ENCODE measurements at regions not wholly inside any gene's neighbourhood (a gene's known extent, or its start where the extent isn't known, plus 50 kb on each side); places are given as distances from the start of the nearest gene placed in this dataset.

DNA sequence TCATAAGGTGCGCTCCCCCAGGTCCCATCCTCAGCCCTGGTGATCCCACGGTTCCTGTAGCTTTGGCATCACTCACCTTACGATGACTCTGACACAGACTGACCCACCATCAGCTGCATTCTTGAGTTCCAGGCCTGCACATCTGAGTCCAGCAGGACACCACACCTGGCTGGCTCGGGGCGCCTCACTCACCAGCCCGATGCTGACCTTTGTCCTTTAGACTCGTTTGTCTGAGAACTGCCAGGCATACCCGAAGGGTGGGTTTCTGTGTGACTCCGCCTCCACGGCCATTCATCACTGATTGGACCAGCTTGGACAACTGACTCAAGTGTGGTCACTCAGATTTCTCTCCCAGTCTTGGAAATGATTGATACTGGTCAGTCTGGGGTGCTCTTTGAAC, 129.4 kb upstream of the CSF3R start:
- Histone ChIP-seq H3K27ac (ENCODE audit: low read depth, low read length) (no peak overlapping the region), H3K4ac (replicated peaks; ENCODE audit: insufficient read length, low read depth, low read length) (no peak overlapping the region), H3K79me2 (ENCODE audit: control insufficient read depth in 1 of 2, insufficient read depth in 2 of 2, low read length in 2 of 2) (no peaks in the 10 kb centered on the region), H3K36me3 (ENCODE audit: control insufficient read depth in 2 of 4, insufficient read depth in 4 of 4, low read length in 3 of 4) (no peaks in the 10 kb centered on the region), H3K27me3 (replicated peaks in 1 of 4; ENCODE audit: control insufficient read depth in 3 of 4, extremely low read depth in 1 of 4, insufficient read depth in 3 of 4, low read length in 3 of 4) (no peaks in the 10 kb centered on the region), H2BK12ac (ENCODE audit: low read depth, low read length) (no peak overlapping the region), H3K9ac (replicated peaks in 1 of 4; ENCODE audit: extremely low read depth in 1 of 4, low read depth in 3 of 4, low read length in 3 of 4) (no peak overlapping the region), H3K23me2 (ENCODE audit: low read depth, low read length) (0 out of 2 replicates have a peak, but pooled peaks cover 6% of the 10 kb centered on the region), H2BK15ac (ENCODE audit: low read length) (no peak overlapping the region), H3K14ac (ENCODE audit: insufficient read length) (no peak overlapping the region), H3K23ac (ENCODE audit: insufficient read length) (no peak overlapping the region), H2AFZ (ENCODE audit: low read length) (no peak overlapping the region), H3K56ac (replicated peaks; ENCODE audit: insufficient read length, low read depth, low read length) (no peak overlapping the region), H2BK5ac (ENCODE audit: low read depth, low read length) (no peak overlapping the region), H2AK5ac (ENCODE audit: low read depth, low read length) (no peak overlapping the region), H3K18ac (ENCODE audit: extremely low read depth, low read length) (no peak overlapping the region), H4K91ac (replicated peaks; ENCODE audit: insufficient read length, low read length) (no peak overlapping the region), H3K9me3 (ENCODE audit: insufficient read depth in 2 of 2, low read depth in 1 of 2, low read length in 1 of 2) (no peaks in the 10 kb centered on the region), H3K79me1 (ENCODE audit: low read depth, low read length) (no peaks in the 10 kb centered on the region), H4K5ac (ENCODE audit: insufficient read length, low read depth, low read length) (no peak overlapping the region), H2BK20ac (ENCODE audit: low read length) (no peak overlapping the region), H4K8ac (ENCODE audit: extremely low read depth, insufficient read depth, low read length) (peak overlapping the region; percentile 15; the same call in 1 of the 2 replicates), H4K20me1 (replicated peaks in 1 of 2; ENCODE audit: control insufficient read depth in 1 of 2, insufficient read depth in 2 of 2, low read length in 2 of 2) (peaks cover 0 to 11% of the 10 kb centered on the region in 2 experiments), H3K4me2 (ENCODE audit: insufficient read depth in 1 of 2, low read depth in 2 of 2, low read length in 2 of 2) (no peak overlapping the region), H3K4me3 (ENCODE audit: extremely low read depth in 1 of 4, insufficient read depth in 2 of 4, low read depth in 3 of 4, low read length in 4 of 4) (no peak overlapping the region), H2BK120ac (replicated peaks; ENCODE audit: low read depth, low read length) (no peak overlapping the region), H3K4me1 (replicated peaks in 1 of 4; ENCODE audit: control insufficient read depth in 3 of 4, insufficient read depth in 4 of 4, low read length in 3 of 4) (no peaks in the 10 kb centered on the region)
- no peak for FAIRE-seq
- POLR2A ChIA-PET (ENCODE audit: partially characterized antibody): no interaction called here
- CTCF ChIA-PET (ENCODE audit: partially characterized antibody): interaction anchor here (0.9 to 25.9 kb wide), 11 partner anchors 11 to 416 kb away, joined by 3 to 303 read pairs (median 7); no protein-coding TSS in a partner anchor
- 90% methylated on average over 10 of the region's 10 CpGs; no CpG with 5 or more reads in 1 of the 2 experiments for WGBS, 2 experiments (ENCODE audit: extremely low coverage in 1 of 2, insufficient coverage in 1 of 2, insufficient read length in 1 of 2, insufficient replicate concordance in 2 of 2, low coverage in 1 of 2, low lambda C conversion rate in 2 of 2, missing lambda C conversion rate in 1 of 2)
- DNase-seq (ENCODE audit: low read depth in 1 of 2, low spot score in 2 of 2): no peak
- TF ChIP-seq RXRA (IDR thresholded peaks at IDR 0.05; ENCODE audit: insufficient read depth, low read depth, low read length) (no peak), CEBPB (IDR thresholded peaks at IDR 0.05; ENCODE audit: low read depth, low read length) (no peak), ASH2L (IDR thresholded peaks at IDR 0.05; ENCODE audit: low read length) (no peak), POU5F1 (IDR thresholded peaks at IDR 0.05; ENCODE audit: low read depth, low read length) (no peak), EGR1 (IDR thresholded peaks at IDR 0.05; ENCODE audit: borderline replicate concordance, low read depth, low read length) (no peak), CREB1 (IDR thresholded peaks at IDR 0.05) (no peak), ZNF274 (IDR thresholded peaks at IDR 0.05; ENCODE audit: borderline replicate concordance, extremely low read depth, low read length) (no peak), TBP (IDR thresholded peaks at IDR 0.05; ENCODE audit: low read depth, low read length) (no peak), NRF1 (IDR thresholded peaks at IDR 0.05; ENCODE audit: low read depth, low read length) (no peak), SP2 (IDR thresholded peaks at IDR 0.05; ENCODE audit: low read length) (no peak), POLR2AphosphoS5 (IDR thresholded peaks at IDR 0.05; ENCODE audit: low read depth, low read length) (no peak), TEAD4 (IDR thresholded peaks at IDR 0.05; ENCODE audit: low read depth, low read length) (no peak), YY1 (IDR thresholded peaks at IDR 0.05; ENCODE audit: low read depth, low read length) (no peak), CBX5 (IDR thresholded peaks at IDR 0.05; ENCODE audit: low read depth, low read length) (no peak)
- TF ChIP-seq, protein P1, sequence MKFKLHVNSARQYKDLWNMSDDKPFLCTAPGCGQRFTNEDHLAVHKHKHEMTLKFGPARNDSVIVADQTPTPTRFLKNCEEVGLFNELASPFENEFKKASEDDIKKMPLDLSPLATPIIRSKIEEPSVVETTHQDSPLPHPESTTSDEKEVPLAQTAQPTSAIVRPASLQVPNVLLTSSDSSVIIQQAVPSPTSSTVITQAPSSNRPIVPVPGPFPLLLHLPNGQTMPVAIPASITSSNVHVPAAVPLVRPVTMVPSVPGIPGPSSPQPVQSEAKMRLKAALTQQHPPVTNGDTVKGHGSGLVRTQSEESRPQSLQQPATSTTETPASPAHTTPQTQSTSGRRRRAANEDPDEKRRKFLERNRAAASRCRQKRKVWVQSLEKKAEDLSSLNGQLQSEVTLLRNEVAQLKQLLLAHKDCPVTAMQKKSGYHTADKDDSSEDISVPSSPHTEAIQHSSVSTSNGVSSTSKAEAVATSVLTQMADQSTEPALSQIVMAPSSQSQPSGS (IDR thresholded peaks at IDR 0.05; ENCODE audit: low read length): no peak

Measured in H1 (cell line).